ENCODE measurements at regions not wholly inside any gene's neighbourhood (a gene's known extent, or its start where the extent isn't known, plus 50 kb on each side); places are given as distances from the start of the nearest gene placed in this dataset.

- TF ChIP-seq CTCF (IDR thresholded peaks at IDR 0.05; ENCODE audit: borderline replicate concordance, control extremely low read depth, extremely low read depth, insufficient read depth, missing control alignments) = no peak
- in situ Hi-C loops (cut with MboI; ENCODE audit: low sequenced_read_pairs, unreplicated experiment) = no loop called here
- no peak for DNase-seq (ENCODE audit: low spot score)
These were observed 529.3 kb upstream of the LRRTM4 start for GRCh38 chr2:78051480-78051879.

- no peak for TF ChIP-seq CTCF (IDR thresholded peaks at IDR 0.05; ENCODE audit: borderline replicate concordance, control extremely low read depth, extremely low read depth, insufficient read depth, missing control alignments)
- DNase-seq (ENCODE audit: low spot score) = no peak
- in situ Hi-C loops (cut with MboI; ENCODE audit: low sequenced_read_pairs, unreplicated experiment) = no loop called here
These were observed 534.8 kb upstream of the LRRTM4 start for GRCh38 chr2:78056976-78057375.

GRCh38 chr2:78061301-78061700, 539.1 kb upstream of the LRRTM4 start:
- in situ Hi-C loops (cut with MboI; ENCODE audit: low sequenced_read_pairs, unreplicated experiment) = no loop called here
- TF ChIP-seq CTCF (IDR thresholded peaks at IDR 0.05; ENCODE audit: borderline replicate concordance, control extremely low read depth, extremely low read depth, insufficient read depth, missing control alignments) = no peak
- no peak for DNase-seq (ENCODE audit: low spot score)

GRCh38 chr2:78061732-78062131, 539.6 kb upstream of the LRRTM4 start:
- no peak for TF ChIP-seq CTCF (IDR thresholded peaks at IDR 0.05; ENCODE audit: borderline replicate concordance, control extremely low read depth, extremely low read depth, insufficient read depth, missing control alignments)
- in situ Hi-C loops (cut with MboI; ENCODE audit: low sequenced_read_pairs, unreplicated experiment) = no loop called here
- no peak for DNase-seq (ENCODE audit: low spot score)

GRCh38 chr2:78063246-78064020, 541.3 kb upstream of the LRRTM4 start:
- DNase-seq (ENCODE audit: low spot score) = no peak
- in situ Hi-C loops (cut with MboI; ENCODE audit: low sequenced_read_pairs, unreplicated experiment) = no loop called here
- no peak for TF ChIP-seq CTCF (IDR thresholded peaks at IDR 0.05; ENCODE audit: borderline replicate concordance, control extremely low read depth, extremely low read depth, insufficient read depth, missing control alignments)

- TF ChIP-seq CTCF (IDR thresholded peaks at IDR 0.05; ENCODE audit: borderline replicate concordance, control extremely low read depth, extremely low read depth, insufficient read depth, missing control alignments) = no peak
- in situ Hi-C loops (cut with MboI; ENCODE audit: low sequenced_read_pairs, unreplicated experiment) = no loop called here
- DNase-seq (ENCODE audit: low spot score) = no peak
These were observed 543.2 kb upstream of the LRRTM4 start for GRCh38 chr2:78065366-78065765.

All from GM13976 (cell line).